ENCODE measurements at regions not wholly inside any gene's neighbourhood (a gene's known extent, or its start where the extent isn't known, plus 50 kb on each side); places are given as distances from the start of the nearest gene placed in this dataset.
"Not testable (repeated sequence)": the region's sequence is repeated elsewhere in the genome, so short reads cannot be mapped to it uniquely, and the experiment has no call there.

GRCh38 chr21:38115870-38116269 is 140.9 kb upstream of the KCNJ15 start:
- no peak for DNase-seq

GRCh38 chr21:38119793-38120192 is 137.0 kb upstream of the KCNJ15 start:
- DNase-seq = no peak

- DNase-seq = not testable (repeated sequence)
Observed at GRCh38 chr21:38120679-38120983, 136.2 kb upstream of the KCNJ15 start.

GRCh38 chr21:38120984-38121855 is 135.6 kb upstream of the KCNJ15 start:
- no peak for DNase-seq

GRCh38 chr21:38121888-38122720 is 134.7 kb upstream of the KCNJ15 start:
- no peak for DNase-seq

- no peak for DNase-seq
Observed at GRCh38 chr21:38123626-38124025, 133.2 kb upstream of the KCNJ15 start.

- DNase-seq = peak; percentile 19
Observed at GRCh38 chr21:38126666-38127303, 130.0 kb upstream of the KCNJ15 start.

GRCh38 chr21:38129711-38130110 is 127.1 kb upstream of the KCNJ15 start:
- DNase-seq = no peak

- DNase-seq = no peak
Observed at GRCh38 chr21:38133240-38133639, 123.6 kb upstream of the KCNJ15 start.

GRCh38 chr21:38134084-38134873 is 122.5 kb upstream of the KCNJ15 start:
- no peak for DNase-seq

- DNase-seq = no peak
Observed at GRCh38 chr21:38136201-38136600, 120.6 kb upstream of the KCNJ15 start.

- DNase-seq = no peak
Observed at GRCh38 chr21:38139380-38140168, 117.2 kb upstream of the KCNJ15 start.

GRCh38 chr21:38140207-38140903 is 116.4 kb upstream of the KCNJ15 start:
- DNase-seq = no peak

- no peak for DNase-seq
Observed at GRCh38 chr21:38142224-38142623, 114.6 kb upstream of the KCNJ15 start.

GRCh38 chr21:38144193-38144592 is 112.6 kb upstream of the KCNJ15 start:
- no peak for DNase-seq

GRCh38 chr21:38145104-38145503 is 111.7 kb upstream of the KCNJ15 start:
- DNase-seq = no peak

GRCh38 chr21:38147391-38147790 is 109.4 kb upstream of the KCNJ15 start:
- DNase-seq = no peak

GRCh38 chr21:38148046-38148445 is 108.7 kb upstream of the KCNJ15 start:
- DNase-seq = no peak

- no peak for DNase-seq
Observed at GRCh38 chr21:38151021-38151645, 105.7 kb upstream of the KCNJ15 start.

- no peak for DNase-seq
Observed at GRCh38 chr21:38156200-38156599, 100.6 kb upstream of the KCNJ15 start.

- peak; percentile 40 for DNase-seq
Observed at GRCh38 chr21:38159355-38159754, 97.4 kb upstream of the KCNJ15 start.
